Activated CD8-positive, alpha-beta T cell treated with anti-CD3 and anti-CD28 coated beads, Interleukin-2, amount 10 ng/mL, durations not matched to agents 7 days and 5 days (primary cell): ENCODE measurements at regions not wholly inside any gene's neighbourhood (a gene's known extent, or its start where the extent isn't known, plus 50 kb on each side); places are given as distances from the start of the nearest gene placed in this dataset.

Experiments used
- ATAC-seq: fragments of 150-1000 bp; cut with Tn5 transposase; one replicate; pipeline ENCODE4 v1.10.0; 2021; ENCODE audit warnings: moderate library complexity
- CTCF ChIA-PET: fragments of 350-600 bp; sonication (Branson Sonifier 250); formaldehyde crosslinking; loops from one replicate; lab custom pipeline; 2021; ENCODE audit warnings: antibody characterized with exemption; lab: Charles Lee
- POLR2A ChIA-PET: fragments of 350-600 bp; sonication (Branson Sonifier 250); formaldehyde crosslinking; loops from one replicate; lab custom pipeline; 2021; ENCODE audit warnings: antibody characterized with exemption; lab: Charles Lee
- DNase-seq: peaks from one replicate; pipeline ENCODE4 v3.0.0-alpha.2; 2020
- H3K27ac Mint-ChIP-seq: one replicate; pipeline ENCODE4 v1.8.0; 2021; ENCODE audit warnings: mild to moderate bottlenecking, mixed read lengths
- H3K27me3 Mint-ChIP-seq: one replicate; pipeline ENCODE4 v1.8.0; 2021; ENCODE audit warnings: low read depth, mixed read lengths
- H3K36me3 Mint-ChIP-seq: one replicate; pipeline ENCODE4 v1.8.0; 2021; ENCODE audit warnings: low read depth, mixed read lengths
- H3K4me1 Mint-ChIP-seq: one replicate; pipeline ENCODE4 v1.8.0; 2021; ENCODE audit warnings: low read depth, mixed read lengths
- H3K4me3 Mint-ChIP-seq: one replicate; pipeline ENCODE4 v1.8.0; 2021; ENCODE audit warnings: mild to moderate bottlenecking, mixed read lengths
- H3K9me3 Mint-ChIP-seq: one replicate; pipeline ENCODE4 v1.8.0; 2022; ENCODE audit warnings: mixed read lengths; ENCODE audit not compliant: insufficient read depth

DNA sequence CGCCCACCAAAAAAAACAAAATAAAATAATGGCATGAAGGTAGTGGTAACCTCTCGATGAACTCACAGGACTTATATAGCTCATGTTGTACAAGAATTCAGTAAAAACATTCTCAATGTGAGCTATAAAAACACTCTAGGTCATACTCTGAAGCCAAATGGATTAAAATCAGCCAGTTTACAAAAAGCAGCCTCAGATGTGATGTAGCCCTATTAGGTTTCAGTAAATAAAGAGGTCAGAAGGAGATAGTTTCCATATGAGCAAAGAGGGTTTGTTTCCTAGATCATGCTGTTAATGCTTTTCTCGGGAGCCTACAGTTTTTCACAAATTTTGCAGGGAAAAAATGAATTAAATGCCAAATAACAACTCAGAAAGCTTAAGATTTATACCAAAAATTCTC is 319.5 kb upstream of the HSF2 start:
- peaks cover 2% of the 10 kb centered on the region for H3K27me3 Mint-ChIP-seq
- no peak for DNase-seq
- H3K27ac Mint-ChIP-seq, result no peak overlapping the region
- ChIA-PET CTCF (no interaction called here), POLR2A (no interaction called here)
- H3K4me3 Mint-ChIP-seq, result no peak overlapping the region
- no peaks in the 10 kb centered on the region for H3K4me1 Mint-ChIP-seq
- no peaks in the 10 kb centered on the region for H3K9me3 Mint-ChIP-seq
- no peak for ATAC-seq
- H3K36me3 Mint-ChIP-seq, result no peaks in the 10 kb centered on the region

- ChIA-PET POLR2A (no interaction called here), CTCF (no interaction called here)
- H3K27me3 Mint-ChIP-seq, result no peaks in the 10 kb centered on the region
- H3K4me1 Mint-ChIP-seq, result no peaks in the 10 kb centered on the region
- H3K36me3 Mint-ChIP-seq, result no peaks in the 10 kb centered on the region
- no peak overlapping the region for H3K27ac Mint-ChIP-seq
- no peak overlapping the region for H3K4me3 Mint-ChIP-seq
- DNase-seq, result no peak
- no peaks in the 10 kb centered on the region for H3K9me3 Mint-ChIP-seq
- no peak for ATAC-seq
Measured at GRCh38 chr6:122081921-122082320, 317.5 kb upstream of the HSF2 start.

- ATAC-seq (no peak), DNase-seq (no peak)
- Mint-ChIP-seq H3K4me1 (no peaks in the 10 kb centered on the region), H3K4me3 (no peak overlapping the region), H3K27me3 (no peaks in the 10 kb centered on the region), H3K36me3 (no peaks in the 10 kb centered on the region), H3K9me3 (no peaks in the 10 kb centered on the region), H3K27ac (no peak overlapping the region)
- ChIA-PET POLR2A (no interaction called here), CTCF (no interaction called here)
Measured at GRCh38 chr6:122082370-122082769, 317.1 kb upstream of the HSF2 start.

DNA sequence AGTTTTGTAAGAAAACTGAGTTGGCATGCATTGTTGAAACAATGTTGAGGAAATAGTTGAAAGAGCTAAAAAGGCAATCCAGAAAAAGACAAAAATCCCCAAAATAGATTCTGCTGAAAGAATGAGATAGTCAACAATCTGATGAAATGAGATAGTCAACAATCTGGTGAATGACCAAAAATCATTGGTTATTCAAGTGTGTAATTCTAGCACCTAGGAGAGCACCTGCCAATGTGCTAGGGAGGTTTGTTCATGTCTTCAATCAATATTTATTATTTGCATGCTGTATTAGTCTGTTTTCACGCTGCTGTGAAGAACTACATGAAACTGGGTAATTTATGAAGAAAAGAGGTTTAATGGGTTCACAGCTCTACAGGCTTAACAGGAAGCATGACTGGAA is 307.1 kb upstream of the HSF2 start:
- POLR2A ChIA-PET, result no interaction called here
- no peaks in the 10 kb centered on the region for H3K36me3 Mint-ChIP-seq
- no peaks in the 10 kb centered on the region for H3K27me3 Mint-ChIP-seq
- H3K9me3 Mint-ChIP-seq, result no peaks in the 10 kb centered on the region
- DNase-seq (no peak), ATAC-seq (no peak)
- no peak overlapping the region for H3K27ac Mint-ChIP-seq
- H3K4me3 Mint-ChIP-seq, result no peak overlapping the region
- CTCF ChIA-PET, result no interaction called here
- H3K4me1 Mint-ChIP-seq, result no peaks in the 10 kb centered on the region

DNA sequence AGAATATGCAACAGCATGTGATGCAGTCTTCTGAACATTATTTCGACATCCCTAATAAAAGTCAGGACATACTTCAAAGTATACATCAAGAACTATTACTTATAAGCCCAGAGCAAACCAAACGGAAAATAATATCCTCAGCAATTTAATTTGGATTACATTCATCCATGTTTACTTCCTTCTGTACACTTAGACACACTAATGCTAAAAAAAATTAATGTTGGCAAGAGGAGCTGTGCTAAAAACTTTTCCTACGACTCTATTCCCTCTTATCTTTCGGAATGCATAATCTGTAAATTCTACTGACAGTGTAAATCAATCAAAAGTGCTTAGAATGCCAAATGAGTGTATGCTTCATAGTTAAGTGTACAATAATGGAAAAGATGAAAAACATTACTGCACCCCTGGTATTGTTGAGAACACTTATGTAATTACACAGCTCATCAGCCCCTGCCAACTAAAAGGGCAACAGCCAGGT is 301.2 kb upstream of the HSF2 start:
- no peak for DNase-seq
- H3K27ac Mint-ChIP-seq, result no peak overlapping the region
- H3K4me1 Mint-ChIP-seq, result no peaks in the 10 kb centered on the region
- H3K27me3 Mint-ChIP-seq, result no peaks in the 10 kb centered on the region
- ATAC-seq, result no peak
- CTCF ChIA-PET, result interaction anchor here (0.6 kb wide), 1 partner anchor 720 kb away, joined by 3 read pairs; no protein-coding TSS in a partner anchor
- H3K36me3 Mint-ChIP-seq, result no peaks in the 10 kb centered on the region
- POLR2A ChIA-PET, result no interaction called here
- H3K4me3 Mint-ChIP-seq, result no peak overlapping the region
- no peaks in the 10 kb centered on the region for H3K9me3 Mint-ChIP-seq

DNA sequence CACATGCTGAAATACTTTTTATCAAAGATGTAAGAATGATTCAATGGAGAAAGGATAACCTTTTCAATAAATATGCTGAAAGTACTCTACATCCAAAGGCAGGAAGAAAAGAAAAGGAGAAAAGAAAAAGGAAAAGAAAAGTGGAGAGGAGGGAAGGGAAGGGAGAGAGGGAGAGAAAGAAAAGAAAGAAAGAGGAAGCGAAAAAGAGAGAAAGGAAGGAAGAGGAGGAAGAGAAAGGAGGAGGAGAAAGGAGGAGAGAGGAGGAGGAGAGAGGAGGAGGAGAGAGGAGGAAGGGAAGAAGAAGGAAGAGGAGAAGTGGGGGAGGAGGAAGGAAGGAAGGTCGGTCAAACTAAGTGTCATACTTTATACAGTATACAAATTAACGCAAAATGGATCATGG is 297.4 kb upstream of the HSF2 start:
- no peaks in the 10 kb centered on the region for H3K9me3 Mint-ChIP-seq
- ATAC-seq, result no peak
- DNase-seq, result no peak
- CTCF ChIA-PET, result no interaction called here
- POLR2A ChIA-PET, result no interaction called here
- no peak overlapping the region for H3K27ac Mint-ChIP-seq
- H3K4me3 Mint-ChIP-seq, result no peak overlapping the region
- no peaks in the 10 kb centered on the region for H3K27me3 Mint-ChIP-seq
- no peaks in the 10 kb centered on the region for H3K4me1 Mint-ChIP-seq
- no peaks in the 10 kb centered on the region for H3K36me3 Mint-ChIP-seq

- CTCF ChIA-PET, result no interaction called here
- H3K36me3 Mint-ChIP-seq, result no peaks in the 10 kb centered on the region
- H3K4me1 Mint-ChIP-seq, result no peaks in the 10 kb centered on the region
- ATAC-seq, result no peak
- DNase-seq, result no peak
- no peaks in the 10 kb centered on the region for H3K27me3 Mint-ChIP-seq
- POLR2A ChIA-PET, result no interaction called here
- no peak overlapping the region for H3K27ac Mint-ChIP-seq
- no peaks in the 10 kb centered on the region for H3K9me3 Mint-ChIP-seq
- no peak overlapping the region for H3K4me3 Mint-ChIP-seq
Measured at GRCh38 chr6:122107256-122107852, 292.1 kb upstream of the HSF2 start.

DNA sequence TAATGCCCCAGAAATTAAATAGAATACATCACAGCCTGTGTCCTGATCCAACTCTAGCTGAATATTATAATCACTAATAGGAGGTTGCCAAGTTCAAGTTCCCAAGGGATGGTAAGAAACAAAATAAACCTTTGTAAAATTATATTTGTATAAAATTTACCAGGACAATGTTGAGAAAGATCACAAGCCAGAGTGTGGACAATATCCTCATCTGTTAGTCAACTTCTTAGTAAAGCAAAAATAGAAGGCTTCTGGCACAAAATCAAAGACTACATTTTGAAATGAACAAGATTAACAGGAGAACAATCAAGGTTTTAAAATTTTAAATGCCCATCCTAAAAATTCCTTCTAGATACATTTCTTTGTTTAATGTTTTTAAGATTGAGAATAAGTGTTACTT is 290.4 kb upstream of the HSF2 start:
- CTCF ChIA-PET, result no interaction called here
- Mint-ChIP-seq H3K9me3 (no peaks in the 10 kb centered on the region), H3K27ac (no peak overlapping the region), H3K4me1 (no peaks in the 10 kb centered on the region), H3K36me3 (no peaks in the 10 kb centered on the region), H3K4me3 (no peak overlapping the region), H3K27me3 (no peaks in the 10 kb centered on the region)
- DNase-seq (no peak), ATAC-seq (no peak)
- POLR2A ChIA-PET, result no interaction called here

DNA sequence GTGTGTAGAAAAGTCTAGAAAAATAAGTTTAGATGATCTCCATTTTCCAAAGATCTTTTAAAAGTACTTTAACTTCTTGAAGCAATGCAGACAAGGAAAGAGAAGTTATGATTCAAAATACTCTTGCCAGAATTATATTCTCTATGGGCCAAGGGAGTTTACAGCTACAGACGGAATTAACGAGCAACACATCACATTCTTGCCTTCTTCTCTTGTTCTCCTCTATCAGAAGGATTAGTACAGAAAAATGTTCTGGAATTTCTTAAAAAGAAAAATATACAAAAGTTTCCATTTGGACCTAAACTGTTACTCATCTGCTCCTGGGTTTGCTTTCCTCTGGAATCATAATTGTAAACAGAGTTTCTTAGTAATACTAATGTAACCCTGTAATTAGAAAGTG is 284.7 kb upstream of the HSF2 start:
- DNase-seq (no peak), ATAC-seq (no peak)
- Mint-ChIP-seq H3K27me3 (no peaks in the 10 kb centered on the region), H3K4me1 (no peaks in the 10 kb centered on the region), H3K4me3 (no peak overlapping the region), H3K27ac (no peak overlapping the region), H3K36me3 (no peaks in the 10 kb centered on the region), H3K9me3 (peaks cover 5% of the 10 kb centered on the region)
- CTCF ChIA-PET, result no interaction called here
- POLR2A ChIA-PET, result no interaction called here

DNA sequence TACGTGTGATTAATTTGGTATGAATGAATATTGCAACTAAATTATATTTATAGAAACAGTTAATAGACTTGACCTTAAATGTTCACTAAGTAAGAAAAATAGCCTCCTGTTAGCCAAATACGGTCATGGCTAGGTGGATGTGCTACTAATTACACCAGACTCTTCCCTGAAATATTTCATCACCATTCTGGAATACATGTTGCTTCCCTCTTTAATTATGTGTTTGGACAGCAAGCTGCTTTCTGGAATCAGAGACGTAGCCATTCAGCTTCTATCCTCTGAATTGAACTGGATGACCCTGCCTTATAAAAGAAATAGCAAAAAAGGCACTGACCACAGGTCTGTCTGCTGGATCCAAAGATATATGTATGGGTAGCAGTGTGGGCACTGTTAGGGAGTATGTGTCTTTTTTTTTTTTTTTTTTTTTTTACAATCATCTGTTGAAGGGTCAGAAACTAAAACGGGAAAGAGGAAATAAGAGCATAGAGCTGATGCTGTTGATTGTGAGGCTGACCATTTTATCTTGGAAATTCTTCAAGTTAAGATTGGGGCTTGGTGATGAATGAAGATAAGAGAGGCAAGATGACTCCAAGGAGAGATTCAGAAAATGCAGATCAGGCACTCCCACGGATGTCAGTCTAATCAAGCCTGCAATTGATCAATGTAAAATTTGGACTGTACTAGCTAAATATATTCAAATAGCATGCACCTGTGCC is 283.2 kb upstream of the HSF2 start:
- Mint-ChIP-seq H3K27me3 (no peaks in the 10 kb centered on the region), H3K9me3 (peaks cover 5% of the 10 kb centered on the region), H3K27ac (no peak overlapping the region), H3K36me3 (no peaks in the 10 kb centered on the region), H3K4me1 (no peaks in the 10 kb centered on the region), H3K4me3 (no peak overlapping the region)
- no peak for DNase-seq
- ChIA-PET CTCF (no interaction called here), POLR2A (no interaction called here)
- no peak for ATAC-seq

GRCh38 chr6:122116835-122117627 is 282.4 kb upstream of the HSF2 start:
- Mint-ChIP-seq H3K4me3 (no peak overlapping the region), H3K27ac (no peak overlapping the region), H3K27me3 (no peaks in the 10 kb centered on the region), H3K36me3 (no peaks in the 10 kb centered on the region), H3K9me3 (peaks cover 5% of the 10 kb centered on the region), H3K4me1 (no peaks in the 10 kb centered on the region)
- ChIA-PET CTCF (no interaction called here), POLR2A (no interaction called here)
- DNase-seq (no peak), ATAC-seq (no peak)

- DNase-seq (no peak), ATAC-seq (no peak)
- Mint-ChIP-seq H3K27me3 (no peaks in the 10 kb centered on the region), H3K27ac (no peak overlapping the region), H3K4me1 (no peaks in the 10 kb centered on the region), H3K9me3 (peaks cover 5% of the 10 kb centered on the region), H3K4me3 (no peak overlapping the region), H3K36me3 (no peaks in the 10 kb centered on the region)
- POLR2A ChIA-PET, result no interaction called here
- CTCF ChIA-PET, result no interaction called here
Measured at GRCh38 chr6:122118945-122119506, 280.4 kb upstream of the HSF2 start.
